Stimulated activated CD4-positive, alpha-beta T cell treated with anti-CD3 and anti-CD28 coated beads, Interleukin-2, amount 100 ng/mL, for 48 hours (primary cell): ENCODE measurements at regions not wholly inside any gene's neighbourhood (a gene's known extent, or its start where the extent isn't known, plus 50 kb on each side); places are given as distances from the start of the nearest gene placed in this dataset.

ENCODE experiments used
- DNase-seq, 2 donors: peaks; one replicate each; pipeline ENCODE4 v3.0.0-alpha.2; 2020

- DNase-seq: no peak
Measured at GRCh38 chr10:31754803-31755624, 173.6 kb downstream of the ARHGAP12 start.

- no peak for DNase-seq
Measured at GRCh38 chr10:31753681-31754080, 174.9 kb downstream of the ARHGAP12 start.

- no peak for DNase-seq
Measured at GRCh38 chr10:31752170-31752569, 176.5 kb downstream of the ARHGAP12 start.

- no peak for DNase-seq
Measured at GRCh38 chr10:31751738-31752080, 176.9 kb downstream of the ARHGAP12 start.

- DNase-seq: no peak
Measured at GRCh38 chr10:31751051-31751737, 177.4 kb downstream of the ARHGAP12 start.

GRCh38 chr10:31749981-31750840 lies 178.4 kb downstream of the ARHGAP12 start:
- DNase-seq: no peak

GRCh38 chr10:31749301-31749700 lies 179.3 kb downstream of the ARHGAP12 start:
- no peak for DNase-seq

- DNase-seq: peak; percentile 25 to 34
Measured at GRCh38 chr10:31745612-31746376, 182.8 kb downstream of the ARHGAP12 start.

GRCh38 chr10:31744025-31744424 lies 184.6 kb downstream of the ARHGAP12 start:
- no peak for DNase-seq

GRCh38 chr10:31742255-31742654 lies 186.4 kb downstream of the ARHGAP12 start:
- no peak for DNase-seq

GRCh38 chr10:31741473-31741872 lies 187.2 kb downstream of the ARHGAP12 start:
- DNase-seq: no peak

- DNase-seq: no peak
Measured at GRCh38 chr10:31739711-31740110, 188.9 kb downstream of the ARHGAP12 start.

GRCh38 chr10:31739146-31739545 lies 189.5 kb downstream of the ARHGAP12 start:
- no peak for DNase-seq

GRCh38 chr10:31731711-31732110 lies 196.9 kb downstream of the ARHGAP12 start:
- DNase-seq: no peak

- DNase-seq: no peak
Measured at GRCh38 chr10:31730776-31731175, 197.9 kb downstream of the ARHGAP12 start.

- DNase-seq: no peak
Measured at GRCh38 chr10:31728698-31729224, 199.9 kb downstream of the ARHGAP12 start.

GRCh38 chr10:31725436-31725835 lies 203.2 kb downstream of the ARHGAP12 start:
- no peak for DNase-seq

GRCh38 chr10:31724296-31724695 lies 204.3 kb downstream of the ARHGAP12 start:
- DNase-seq: no peak

- no peak for DNase-seq
Measured at GRCh38 chr10:31723106-31723750, 205.4 kb downstream of the ARHGAP12 start.

GRCh38 chr10:31721096-31721495 lies 207.5 kb downstream of the ARHGAP12 start:
- no peak for DNase-seq

- no peak for DNase-seq
Measured at GRCh38 chr10:31720546-31720945, 208.1 kb downstream of the ARHGAP12 start.

- DNase-seq: no peak
Measured at GRCh38 chr10:31709476-31709875, 219.2 kb downstream of the ARHGAP12 start.
